Central memory CD8-positive, alpha-beta T cell (primary cell): ENCODE measurements at regions not wholly inside any gene's neighbourhood (a gene's known extent, or its start where the extent isn't known, plus 50 kb on each side); places are given as distances from the start of the nearest gene placed in this dataset.

ENCODE experiments used
- ATAC-seq: fragments of 150-1000 bp; cut with Tn5 transposase; replicated peaks from 2 replicates; pipeline ENCODE4 v1.10.0; 2022; ENCODE audit warnings: mild to moderate bottlenecking, moderate FRiP score, moderate number of reproducible peaks; ENCODE audit not compliant: poor library complexity, severe bottlenecking; ENCODE audit errors: extremely low read depth
- DNase-seq, 2 donors: peaks; one replicate each; pipeline ENCODE4 v3.0.0; 2021; ENCODE audit warnings: low spot score in 2 of 2
- H3K27ac Mint-ChIP-seq: one replicate; pipeline ENCODE4 v1.8.0; 2022; ENCODE audit warnings: low read depth, mild to moderate bottlenecking, moderate library complexity, mixed read lengths
- H3K27me3 Mint-ChIP-seq: one replicate; pipeline ENCODE4 v1.8.0; 2022; ENCODE audit warnings: mixed read lengths
- H3K36me3 Mint-ChIP-seq: one replicate; pipeline ENCODE4 v1.8.0; 2022; ENCODE audit warnings: mild to moderate bottlenecking, moderate library complexity, mixed read lengths; ENCODE audit not compliant: insufficient read depth
- H3K4me1 Mint-ChIP-seq: one replicate; pipeline ENCODE4 v1.8.0; 2022; ENCODE audit warnings: mixed read lengths
- H3K4me3 Mint-ChIP-seq: one replicate; pipeline ENCODE4 v1.8.0; 2022; ENCODE audit warnings: mild to moderate bottlenecking, moderate library complexity, mixed read lengths
- H3K9me3 Mint-ChIP-seq: one replicate; pipeline ENCODE4 v1.8.0; 2022; ENCODE audit warnings: mixed read lengths

GRCh38 chr2:46827274-46828134 lies 88.1 kb downstream of the MCFD2 start:
- Mint-ChIP-seq H3K27me3 (peaks cover 52% of the 10 kb centered on the region), H3K36me3 (peaks cover 1% of the 10 kb centered on the region), H3K9me3 (peaks cover 5% of the 10 kb centered on the region), H3K4me1 (no peaks in the 10 kb centered on the region), H3K4me3 (no peak overlapping the region), H3K27ac (no peak overlapping the region)
- DNase-seq, result no peak
- no peak for ATAC-seq

GRCh38 chr2:46826569-46827245 lies 88.9 kb downstream of the MCFD2 start:
- no peak overlapping the region for H3K27ac Mint-ChIP-seq
- no peak for DNase-seq
- H3K4me3 Mint-ChIP-seq, result no peak overlapping the region
- H3K9me3 Mint-ChIP-seq, result peaks cover 5% of the 10 kb centered on the region
- ATAC-seq, result no peak
- peaks cover 60% of the 10 kb centered on the region for H3K27me3 Mint-ChIP-seq
- H3K36me3 Mint-ChIP-seq, result peaks cover 1% of the 10 kb centered on the region
- no peaks in the 10 kb centered on the region for H3K4me1 Mint-ChIP-seq

- Mint-ChIP-seq H3K4me1 (no peaks in the 10 kb centered on the region), H3K9me3 (peaks cover 5% of the 10 kb centered on the region), H3K27me3 (peaks cover 66% of the 10 kb centered on the region), H3K36me3 (peaks cover 1% of the 10 kb centered on the region), H3K4me3 (no peak overlapping the region), H3K27ac (no peak overlapping the region)
- ATAC-seq (no peak), DNase-seq (no peak)
Observed at GRCh38 chr2:46825939-46826568, 89.6 kb downstream of the MCFD2 start.

GRCh38 chr2:46825231-46825938 lies 90.2 kb downstream of the MCFD2 start:
- Mint-ChIP-seq H3K9me3 (peaks cover 5% of the 10 kb centered on the region), H3K27me3 (peaks cover 65% of the 10 kb centered on the region), H3K27ac (no peak overlapping the region), H3K36me3 (peaks cover 1% of the 10 kb centered on the region), H3K4me1 (no peaks in the 10 kb centered on the region), H3K4me3 (no peak overlapping the region)
- DNase-seq (no peak), ATAC-seq (no peak)

- no peak for ATAC-seq
- peaks cover 58% of the 10 kb centered on the region for H3K27me3 Mint-ChIP-seq
- H3K36me3 Mint-ChIP-seq, result peaks cover 1% of the 10 kb centered on the region
- no peak overlapping the region for H3K4me3 Mint-ChIP-seq
- no peak for DNase-seq
- no peaks in the 10 kb centered on the region for H3K9me3 Mint-ChIP-seq
- no peaks in the 10 kb centered on the region for H3K4me1 Mint-ChIP-seq
- H3K27ac Mint-ChIP-seq, result no peak overlapping the region
Observed at GRCh38 chr2:46824611-46825010, 91.0 kb downstream of the MCFD2 start.

GRCh38 chr2:46821600-46821999 lies 94.0 kb downstream of the MCFD2 start:
- DNase-seq (no peak), ATAC-seq (no peak)
- Mint-ChIP-seq H3K27me3 (peaks cover 40% of the 10 kb centered on the region), H3K27ac (no peak overlapping the region), H3K36me3 (peaks cover 1% of the 10 kb centered on the region), H3K4me1 (no peaks in the 10 kb centered on the region), H3K4me3 (no peak overlapping the region), H3K9me3 (no peaks in the 10 kb centered on the region)

- DNase-seq (no peak), ATAC-seq (no peak)
- Mint-ChIP-seq H3K9me3 (no peaks in the 10 kb centered on the region), H3K27ac (no peak overlapping the region), H3K36me3 (no peaks in the 10 kb centered on the region), H3K4me1 (no peaks in the 10 kb centered on the region), H3K4me3 (no peak overlapping the region), H3K27me3 (peaks cover 43% of the 10 kb centered on the region)
Observed at GRCh38 chr2:46818819-46819218, 96.8 kb downstream of the MCFD2 start.

GRCh38 chr2:46818141-46818621 lies 97.4 kb downstream of the MCFD2 start:
- Mint-ChIP-seq H3K36me3 (no peaks in the 10 kb centered on the region), H3K27ac (no peak overlapping the region), H3K9me3 (no peaks in the 10 kb centered on the region), H3K27me3 (peaks cover 39% of the 10 kb centered on the region), H3K4me1 (no peaks in the 10 kb centered on the region), H3K4me3 (no peak overlapping the region)
- ATAC-seq (no peak), DNase-seq (no peak)

GRCh38 chr2:46816846-46817726 lies 98.5 kb downstream of the MCFD2 start:
- no peak overlapping the region for H3K27ac Mint-ChIP-seq
- no peaks in the 10 kb centered on the region for H3K36me3 Mint-ChIP-seq
- peaks cover 38% of the 10 kb centered on the region for H3K27me3 Mint-ChIP-seq
- no peaks in the 10 kb centered on the region for H3K9me3 Mint-ChIP-seq
- DNase-seq (no peak), ATAC-seq (no peak)
- no peak overlapping the region for H3K4me3 Mint-ChIP-seq
- H3K4me1 Mint-ChIP-seq, result no peaks in the 10 kb centered on the region

- no peak overlapping the region for H3K27ac Mint-ChIP-seq
- no peaks in the 10 kb centered on the region for H3K4me1 Mint-ChIP-seq
- no peak for DNase-seq
- no peaks in the 10 kb centered on the region for H3K36me3 Mint-ChIP-seq
- H3K27me3 Mint-ChIP-seq, result peaks cover 38% of the 10 kb centered on the region
- H3K4me3 Mint-ChIP-seq, result no peak overlapping the region
- no peak for ATAC-seq
- no peaks in the 10 kb centered on the region for H3K9me3 Mint-ChIP-seq
Observed at GRCh38 chr2:46816151-46816845, 99.3 kb downstream of the MCFD2 start.

- Mint-ChIP-seq H3K27me3 (peaks cover 34% of the 10 kb centered on the region), H3K4me1 (no peaks in the 10 kb centered on the region), H3K9me3 (no peaks in the 10 kb centered on the region), H3K27ac (no peak overlapping the region), H3K36me3 (no peaks in the 10 kb centered on the region), H3K4me3 (no peak overlapping the region)
- DNase-seq, result no peak
- ATAC-seq, result no peak
Observed at GRCh38 chr2:46815121-46815802, 100.3 kb downstream of the MCFD2 start.
